Body of pancreas (tissue), 4 donors: ENCODE measurements at regions not wholly inside any gene's neighbourhood (a gene's known extent, or its start where the extent isn't known, plus 50 kb on each side); places are given as distances from the start of the nearest gene placed in this dataset.

Experiments used
- CTCF ChIP-seq, 7 experiments: fragments of 450-650 bp in 4 of 7; fragments of 200-600 bp in 3 of 7; sonication (generic) in 3 of 7; IDR thresholded peaks; one replicate each; pipeline ENCODE4 v1.5.1; 2016 to 2019; ENCODE audit warnings: antibody characterized with exemption in 7 of 7
- POLR2A ChIP-seq, 3 donors: fragments of 450-650 bp; IDR thresholded peaks; one replicate each; pipeline ENCODE4 v1.6.1; 2016; ENCODE audit warnings: antibody characterized with exemption in 3 of 3, mild to moderate bottlenecking in 2 of 3

GRCh38 chr16:87092958-87093357 lies 224.2 kb downstream of the C16orf95 start:
- TF ChIP-seq CTCF (IDR thresholded peaks at IDR 0.05) (no peak), POLR2A (IDR thresholded peaks at IDR 0.05) (no peak)
